Amniotic epithelial cell (primary cell): ENCODE measurements at regions not wholly inside any gene's neighbourhood (a gene's known extent, or its start where the extent isn't known, plus 50 kb on each side); places are given as distances from the start of the nearest gene placed in this dataset.
A peak's percentile ranks its signal among the peaks of the same experiment; 100 is the strongest.
"Not testable (repeated sequence)": the region's sequence is repeated elsewhere in the genome, so short reads cannot be mapped to it uniquely, and the experiment has no call there.

Source experiments
- DNase-seq: peaks from one replicate; pipeline ENCODE4 v3.0.0-alpha.2; 2010; ENCODE audit warnings: low read depth

DNA sequence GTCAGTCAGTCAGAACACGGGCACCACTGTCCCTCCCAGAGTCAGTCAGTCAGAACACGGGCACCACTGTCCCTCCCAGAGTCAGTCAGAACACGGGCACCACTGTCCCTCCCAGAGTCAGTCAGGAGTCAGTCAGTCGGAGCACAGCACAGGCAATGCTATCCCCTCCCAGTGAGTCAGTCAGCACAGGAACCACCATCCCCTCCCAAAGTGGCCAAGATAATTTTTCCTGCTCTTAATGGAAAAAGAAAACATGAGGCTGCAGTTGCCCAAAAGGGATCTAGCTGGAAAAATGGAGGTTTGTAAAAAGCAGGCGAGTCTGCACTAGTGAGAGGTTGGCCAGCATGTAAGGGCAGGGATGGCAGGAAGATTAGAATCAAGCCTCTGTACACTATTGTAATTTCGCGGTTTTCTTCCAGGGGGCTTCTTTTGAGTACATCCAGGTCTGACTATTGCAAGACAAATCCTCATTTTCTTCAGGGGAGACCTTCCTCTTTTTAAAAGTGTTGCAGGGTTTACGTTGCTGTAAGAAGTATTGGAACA is 213.8 kb downstream of the SIPA1L2 start:
- DNase-seq, result no peak

DNA sequence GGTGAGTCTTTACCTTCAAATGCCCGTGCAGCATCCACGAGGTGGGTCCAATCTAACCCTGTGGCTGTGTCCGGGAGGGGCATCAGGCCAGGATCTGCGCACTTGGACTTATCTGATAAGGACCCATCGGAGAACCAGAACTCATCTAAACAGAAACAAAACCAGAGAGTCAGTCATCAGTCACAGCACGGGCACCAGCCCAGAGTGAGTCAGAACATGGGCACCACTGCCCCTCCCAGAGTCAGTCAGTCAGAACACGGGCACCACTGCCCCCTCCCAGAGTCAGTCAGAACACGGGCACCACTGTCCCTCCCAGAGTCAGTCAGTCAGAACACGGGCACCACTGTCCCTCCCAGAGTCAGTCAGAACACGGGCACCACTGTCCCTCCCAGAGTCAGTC is 214.5 kb downstream of the SIPA1L2 start:
- not testable (repeated sequence) for DNase-seq

DNA sequence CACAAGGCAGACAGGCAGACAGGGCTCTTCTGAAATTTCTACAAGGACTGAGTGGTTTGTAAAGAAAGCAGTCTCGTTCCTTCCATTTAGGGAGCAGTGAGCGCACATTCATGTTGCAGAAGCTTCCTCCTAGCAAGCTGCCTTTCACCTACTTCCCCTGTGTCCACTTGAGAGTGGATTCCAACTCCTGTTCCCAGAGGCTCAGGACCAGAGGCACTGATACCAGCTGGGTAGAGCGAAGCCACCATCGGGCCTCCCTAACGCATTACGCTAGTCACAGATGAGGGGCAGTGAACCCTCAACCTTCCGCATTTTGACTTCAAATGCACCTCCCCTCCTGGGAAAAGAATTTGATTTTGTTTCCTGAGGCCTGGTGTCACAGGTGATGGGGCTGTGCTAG is 215.8 kb downstream of the SIPA1L2 start:
- DNase-seq, result no peak

GRCh38 chr1:232413674-232414073 is 216.3 kb downstream of the SIPA1L2 start:
- no peak for DNase-seq

- DNase-seq, result no peak
Observed at GRCh38 chr1:232409584-232409983, 220.3 kb downstream of the SIPA1L2 start.

GRCh38 chr1:232407120-232407519 is 222.8 kb downstream of the SIPA1L2 start:
- DNase-seq, result no peak

- DNase-seq, result no peak
Observed at GRCh38 chr1:232405781-232406180, 224.2 kb downstream of the SIPA1L2 start.

- no peak for DNase-seq
Observed at GRCh38 chr1:232404981-232405731, 224.8 kb downstream of the SIPA1L2 start.

- no peak for DNase-seq
Observed at GRCh38 chr1:232404227-232404626, 225.7 kb downstream of the SIPA1L2 start.

GRCh38 chr1:232403017-232403714 is 226.8 kb downstream of the SIPA1L2 start:
- no peak for DNase-seq

DNA sequence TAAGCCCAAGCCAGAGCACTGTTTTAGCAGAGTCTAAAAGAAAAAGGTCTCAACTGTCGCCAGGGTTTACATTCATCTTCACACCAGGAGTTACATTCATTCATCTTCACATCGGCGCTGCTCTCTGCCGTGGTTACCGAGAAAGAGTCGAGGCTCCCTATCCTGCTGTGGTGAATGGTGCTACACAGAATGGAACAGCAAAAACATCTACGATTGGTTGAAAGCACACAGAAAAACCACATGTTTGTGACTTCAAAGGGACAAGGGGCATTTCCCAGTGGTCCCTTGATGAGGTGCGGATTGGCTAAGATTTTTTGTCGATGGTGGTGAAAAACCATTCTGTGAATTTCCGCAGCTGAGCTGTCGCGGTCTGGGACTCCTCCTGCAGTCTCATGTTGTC is 231.1 kb downstream of the SIPA1L2 start:
- DNase-seq, result no peak

GRCh38 chr1:232393444-232394146 is 236.3 kb downstream of the SIPA1L2 start:
- DNase-seq, result no peak

DNA sequence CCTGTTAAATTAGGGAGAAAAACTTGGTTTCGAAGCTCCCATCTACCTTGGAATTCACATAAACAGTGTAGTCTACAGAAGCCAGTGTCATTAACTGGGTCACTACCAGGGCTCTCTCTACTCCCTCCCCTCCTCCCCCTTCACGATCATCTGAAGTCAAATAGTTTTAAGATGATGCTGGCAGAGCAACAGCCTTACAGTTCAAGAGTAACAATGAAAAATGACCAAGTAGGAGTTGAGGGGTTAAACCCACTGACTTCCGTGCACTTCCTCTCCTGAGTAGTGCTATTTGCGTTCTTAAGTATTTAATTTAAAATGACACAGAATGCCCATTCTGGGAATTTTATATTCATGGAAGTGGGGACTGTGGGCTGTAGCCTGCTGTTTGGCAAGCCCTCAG is 236.9 kb downstream of the SIPA1L2 start:
- DNase-seq, result no peak

DNA sequence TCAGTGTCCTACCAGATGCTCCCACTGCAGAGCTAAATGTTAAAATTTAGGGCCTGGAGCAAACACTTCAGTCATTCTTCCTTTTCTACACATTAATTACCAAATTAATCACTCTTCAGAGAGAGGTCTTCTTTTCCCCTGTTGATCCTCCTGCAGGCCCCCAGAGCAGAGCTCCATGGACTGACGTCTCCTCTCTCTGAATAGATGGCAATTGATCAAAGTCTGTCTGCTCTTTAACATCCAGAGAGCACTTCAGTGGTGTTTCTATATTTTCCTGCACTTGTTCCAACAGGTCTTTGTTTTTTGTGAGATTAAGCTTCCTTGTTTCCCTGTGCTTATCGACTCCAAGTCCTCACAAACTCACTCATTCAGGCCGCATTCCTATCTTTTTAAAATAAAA is 239.3 kb downstream of the SIPA1L2 start:
- no peak for DNase-seq

- no peak for DNase-seq
Observed at GRCh38 chr1:232389744-232390143, 240.2 kb downstream of the SIPA1L2 start.

- no peak for DNase-seq
Observed at GRCh38 chr1:232388363-232388762, 241.6 kb downstream of the SIPA1L2 start.

DNA sequence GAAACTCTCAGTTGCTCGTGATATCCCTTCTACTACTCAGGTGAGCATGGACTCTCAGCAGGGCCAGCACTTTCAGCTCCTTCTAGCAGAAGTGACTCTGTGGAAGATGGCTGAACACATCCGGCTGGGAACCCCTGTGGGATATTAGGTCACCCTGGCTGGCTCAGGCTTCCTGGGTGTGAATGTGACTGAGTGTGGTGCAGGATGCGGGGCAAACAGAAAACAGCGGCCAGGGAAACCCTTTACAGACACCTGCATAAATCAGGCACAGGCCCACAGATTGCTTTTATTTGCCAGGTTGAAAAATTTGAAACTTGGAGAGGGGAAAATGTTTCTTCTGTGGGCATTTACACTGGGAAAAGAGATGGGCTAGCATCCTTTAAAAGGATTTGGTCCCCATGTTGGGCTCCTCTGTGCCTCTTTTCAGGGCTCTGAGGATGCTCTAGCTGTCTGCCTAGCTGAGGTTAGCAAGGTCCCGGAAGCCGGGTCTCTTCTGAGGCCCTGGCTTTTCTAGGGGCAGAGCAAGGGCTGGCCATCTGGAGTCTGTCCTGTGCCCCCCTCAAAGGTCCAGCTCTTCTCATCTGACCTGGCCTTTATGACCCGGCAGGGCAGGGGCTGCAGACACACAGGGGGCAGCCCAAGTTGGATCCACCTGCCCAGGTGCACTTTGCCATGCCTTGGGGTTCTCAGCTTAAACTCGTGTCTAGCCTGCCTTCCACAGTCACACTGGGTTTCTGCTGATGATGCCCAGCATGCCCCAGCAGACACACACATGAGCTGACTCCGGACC is 243.0 kb downstream of the SIPA1L2 start:
- DNase-seq, result no peak

DNA sequence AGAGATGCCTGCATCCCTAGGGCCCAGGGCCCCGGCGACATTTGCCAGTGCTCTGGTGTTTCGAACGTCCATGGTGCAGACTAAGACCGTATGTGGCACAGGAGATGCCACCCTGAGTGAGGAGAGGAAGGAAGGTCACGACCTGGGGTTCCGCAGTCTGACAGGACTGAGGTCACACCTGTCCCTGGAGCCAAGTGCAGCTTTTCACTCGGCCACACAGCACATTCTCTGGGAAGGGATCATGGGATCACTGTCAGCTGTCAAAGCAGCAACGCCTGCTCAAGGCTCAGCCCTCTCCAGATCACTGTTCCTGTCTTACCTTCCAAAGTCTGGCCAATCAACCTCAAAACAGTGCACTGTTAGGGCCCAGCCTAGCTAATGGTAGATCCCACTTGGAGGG is 243.6 kb downstream of the SIPA1L2 start:
- no peak for DNase-seq

DNA sequence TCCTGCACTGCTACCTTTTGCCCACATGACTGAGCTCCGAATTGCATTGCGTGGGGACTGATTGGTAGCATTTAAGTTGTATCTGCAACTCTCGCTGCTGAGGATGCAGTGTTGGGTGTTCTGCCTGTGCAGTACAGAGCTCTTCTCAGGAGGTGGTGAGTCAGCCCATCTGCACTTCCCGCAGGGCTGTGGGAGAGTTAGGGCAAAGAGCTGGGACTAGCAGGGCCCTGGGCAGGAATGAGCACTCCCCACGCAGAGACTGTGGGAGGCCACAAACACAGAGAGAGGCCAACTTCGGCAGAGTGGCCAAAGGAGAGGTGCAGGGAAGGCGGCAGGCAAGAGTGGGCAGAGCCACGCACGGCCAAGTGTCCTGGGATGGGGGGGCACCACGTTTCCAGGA is 244.7 kb downstream of the SIPA1L2 start:
- peak; percentile 81 for DNase-seq

GRCh38 chr1:232384171-232384883 is 245.6 kb downstream of the SIPA1L2 start:
- DNase-seq, result peak; percentile 7

DNA sequence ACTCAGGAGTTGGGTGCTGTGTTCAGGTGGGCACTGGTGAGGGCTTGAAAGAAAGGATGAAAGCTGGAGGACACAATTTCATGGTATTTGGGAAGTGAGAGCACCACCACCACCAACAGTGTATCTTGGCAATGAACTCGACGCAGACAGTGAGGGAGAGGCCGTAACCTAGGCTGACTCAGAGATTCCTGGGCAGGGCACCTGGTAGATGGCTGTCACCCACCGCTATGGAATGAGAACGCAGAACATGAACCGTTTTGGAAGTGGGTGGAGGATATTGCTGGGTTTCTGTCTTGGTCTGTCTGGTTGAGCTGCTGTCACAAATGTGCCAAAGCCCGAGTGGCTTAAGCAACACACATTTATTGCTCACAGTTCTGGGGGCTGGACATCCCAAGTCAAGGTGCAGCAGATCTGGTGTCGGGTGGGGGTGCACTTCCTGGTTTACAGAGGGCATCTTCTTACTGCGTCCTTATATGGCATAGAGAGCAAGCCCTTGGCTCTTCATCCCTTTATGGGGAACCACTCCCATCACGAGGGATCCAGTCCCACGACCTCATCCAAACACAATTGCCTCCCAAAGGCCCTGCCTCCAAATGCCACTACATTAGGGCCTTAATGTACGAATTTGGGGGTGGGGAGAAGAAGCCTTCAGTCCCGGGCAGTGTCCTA is 246.3 kb downstream of the SIPA1L2 start:
- DNase-seq, result no peak
